ENCODE measurements at regions not wholly inside any gene's neighbourhood (a gene's known extent, or its start where the extent isn't known, plus 50 kb on each side); places are given as distances from the start of the nearest gene placed in this dataset.

DNA sequence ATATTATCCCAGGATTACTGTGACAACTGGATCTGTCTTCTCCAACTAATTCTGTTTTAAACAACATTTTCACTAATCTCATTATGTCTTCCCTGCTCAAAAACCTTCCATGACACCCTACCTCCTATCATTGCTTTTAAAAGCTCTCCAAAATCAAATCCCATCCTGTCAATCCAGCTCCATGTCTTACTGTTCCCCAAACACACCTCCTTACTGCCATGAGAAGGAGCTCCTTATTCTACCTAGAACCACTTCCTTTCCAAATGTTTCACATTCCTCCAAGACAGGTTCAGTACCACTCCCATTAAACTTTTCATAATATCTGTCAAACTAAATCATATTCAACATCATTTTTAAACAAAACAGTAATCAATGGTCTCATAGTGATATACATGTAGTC is 66.9 kb upstream of the WDR17 start:
- ATAC-seq (no peak), DNase-seq (no peak)
- POLR2A ChIA-PET: no interaction called here
- H3K4me3 Mint-ChIP-seq: no peak overlapping the region
- CTCF ChIA-PET: no interaction called here
- H3K27me3 Mint-ChIP-seq (ENCODE audit: low read depth): peaks cover 26% of the 10 kb centered on the region
- peaks cover 4% of the 10 kb centered on the region for H3K4me1 Mint-ChIP-seq (ENCODE audit: low read depth)
- no peak overlapping the region for H3K27ac Mint-ChIP-seq
- H3K9me3 Mint-ChIP-seq (ENCODE audit: insufficient read depth): no peaks in the 10 kb centered on the region
- no peaks in the 10 kb centered on the region for H3K36me3 Mint-ChIP-seq (ENCODE audit: low read depth)

DNA sequence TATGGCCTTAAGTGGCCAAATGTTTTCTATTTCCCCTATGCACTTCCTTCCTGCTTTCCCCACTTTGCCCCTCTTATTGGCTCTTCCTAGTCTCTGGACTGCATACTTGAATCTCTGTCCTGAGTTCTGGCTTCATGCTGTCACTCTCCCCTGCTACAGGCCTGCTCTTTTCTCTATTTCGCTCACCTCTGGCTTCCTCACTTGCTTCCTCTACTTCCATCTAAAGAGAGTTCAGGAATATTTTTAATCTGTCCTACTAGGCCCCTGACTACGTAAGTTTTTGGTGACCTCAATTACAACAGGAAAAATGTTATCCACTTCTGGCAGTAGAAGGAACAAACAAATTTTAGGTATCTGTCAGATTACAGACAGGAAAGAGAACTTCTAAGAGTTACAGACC is 65.7 kb upstream of the WDR17 start:
- POLR2A ChIA-PET: no interaction called here
- CTCF ChIA-PET: no interaction called here
- Mint-ChIP-seq H3K36me3 (ENCODE audit: low read depth) (no peaks in the 10 kb centered on the region), H3K4me3 (no peak overlapping the region), H3K4me1 (ENCODE audit: low read depth) (peaks cover 4% of the 10 kb centered on the region), H3K27me3 (ENCODE audit: low read depth) (peaks cover 24% of the 10 kb centered on the region), H3K9me3 (ENCODE audit: insufficient read depth) (no peaks in the 10 kb centered on the region), H3K27ac (no peak overlapping the region)
- DNase-seq (no peak), ATAC-seq (no peak)

DNA sequence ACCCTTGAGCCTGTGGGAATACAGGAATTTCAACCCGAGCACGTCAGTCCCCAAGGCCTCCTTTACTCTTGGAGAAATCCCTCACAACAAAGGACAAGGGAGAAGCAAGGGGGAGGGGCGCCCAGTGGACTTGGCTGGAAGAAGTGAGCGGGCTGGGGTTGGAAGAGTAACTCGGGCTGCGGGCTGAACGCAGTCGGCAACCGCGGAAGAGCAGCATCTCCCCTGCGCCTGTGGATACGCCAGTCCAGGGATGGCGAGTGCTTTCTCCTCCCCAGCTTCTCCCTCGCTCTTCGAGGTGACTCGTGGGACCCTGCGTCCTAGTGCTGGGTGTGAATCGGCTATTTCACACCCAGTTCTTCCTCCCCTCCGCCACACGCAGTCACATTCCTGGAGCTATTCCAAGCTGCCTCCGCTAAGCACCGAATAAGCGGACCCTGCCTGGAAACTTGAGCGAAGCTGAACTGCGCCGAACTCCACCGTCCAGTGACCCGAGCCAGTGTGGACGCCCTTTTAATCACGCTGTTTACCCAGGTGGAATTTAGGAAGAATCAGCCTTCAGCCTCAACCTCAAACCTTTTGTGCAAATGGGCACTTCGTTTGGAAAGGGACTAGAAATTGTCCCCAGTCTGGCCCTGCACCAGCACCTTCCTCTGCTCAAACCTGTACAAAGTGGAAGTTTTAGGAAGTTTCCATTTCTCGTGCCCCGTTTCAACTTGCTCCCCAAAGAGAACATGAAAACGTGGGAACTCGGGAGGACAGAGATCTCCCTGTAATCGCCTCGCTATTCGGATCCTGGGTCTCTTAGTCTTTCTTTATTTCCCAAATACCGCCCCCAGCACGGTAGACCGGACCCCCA is 64.3 kb upstream of the WDR17 start:
- Mint-ChIP-seq H3K27ac (no peak overlapping the region), H3K27me3 (ENCODE audit: low read depth) (peaks cover 27% of the 10 kb centered on the region), H3K36me3 (ENCODE audit: low read depth) (no peaks in the 10 kb centered on the region), H3K4me1 (ENCODE audit: low read depth) (peaks cover 4% of the 10 kb centered on the region), H3K9me3 (ENCODE audit: insufficient read depth) (no peaks in the 10 kb centered on the region), H3K4me3 (no peak overlapping the region)
- POLR2A ChIA-PET: no interaction called here
- ATAC-seq (no peak), DNase-seq (no peak)
- CTCF ChIA-PET: no interaction called here

DNA sequence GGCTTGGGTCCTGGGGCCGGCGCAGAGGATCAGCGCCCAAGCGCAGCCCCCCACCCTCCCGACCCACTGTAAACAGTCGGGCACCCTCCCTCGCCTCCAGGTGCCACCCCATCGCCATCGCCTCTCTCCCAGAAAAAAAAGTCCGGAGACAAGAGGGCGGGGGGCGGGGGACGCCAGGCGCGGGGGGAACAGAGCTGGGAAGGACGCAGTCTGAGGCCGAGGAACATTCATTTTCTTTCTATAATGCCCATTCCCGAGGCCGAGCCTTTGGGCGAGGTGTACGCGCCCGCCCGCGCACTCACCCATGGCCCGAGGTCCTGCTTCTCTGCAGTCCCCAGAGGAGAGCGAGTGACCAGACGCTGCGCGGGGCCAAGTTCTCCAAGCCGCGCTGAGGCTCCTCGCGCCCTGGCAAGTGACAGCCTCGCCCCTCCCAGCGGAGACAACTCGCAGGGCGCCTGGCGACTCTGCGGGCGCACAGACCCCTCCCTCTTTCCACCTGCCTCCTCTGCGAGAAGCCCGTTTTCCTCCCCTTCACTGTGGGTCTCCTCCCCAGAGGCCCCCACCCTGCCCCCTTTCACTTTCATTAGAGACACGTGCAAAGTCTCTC is 63.5 kb upstream of the WDR17 start:
- Mint-ChIP-seq H3K36me3 (ENCODE audit: low read depth) (no peaks in the 10 kb centered on the region), H3K4me3 (peak overlapping the region; percentile 36), H3K27ac (no peak overlapping the region), H3K4me1 (ENCODE audit: low read depth) (peaks cover 4% of the 10 kb centered on the region), H3K27me3 (ENCODE audit: low read depth) (peaks cover 27% of the 10 kb centered on the region), H3K9me3 (ENCODE audit: insufficient read depth) (no peaks in the 10 kb centered on the region)
- DNase-seq: no peak
- POLR2A ChIA-PET: no interaction called here
- no peak for ATAC-seq
- CTCF ChIA-PET: no interaction called here

DNA sequence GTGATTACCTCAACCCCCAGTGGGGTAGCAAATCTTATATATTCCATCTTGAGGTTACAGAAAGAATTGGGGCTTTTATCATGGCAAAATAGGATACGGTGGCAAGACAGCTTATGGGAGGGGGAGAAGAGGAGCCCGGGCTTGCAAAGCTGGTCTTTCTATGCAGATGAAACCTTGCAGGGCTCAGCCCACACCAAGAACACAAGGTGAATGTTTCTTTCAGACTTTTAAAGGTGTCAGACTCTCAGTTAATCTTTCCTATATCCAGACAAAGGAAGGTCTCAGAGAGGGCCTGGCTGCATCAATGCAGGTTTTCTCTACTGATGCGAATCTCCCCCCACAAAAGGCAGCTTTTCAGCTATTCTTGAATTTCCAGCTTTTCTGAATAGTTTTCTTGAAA is 59.9 kb upstream of the WDR17 start:
- CTCF ChIA-PET: no interaction called here
- no peaks in the 10 kb centered on the region for H3K9me3 Mint-ChIP-seq (ENCODE audit: insufficient read depth)
- H3K4me1 Mint-ChIP-seq (ENCODE audit: low read depth): peaks cover 4% of the 10 kb centered on the region
- H3K4me3 Mint-ChIP-seq: no peak overlapping the region
- POLR2A ChIA-PET: no interaction called here
- H3K27ac Mint-ChIP-seq: no peak overlapping the region
- peaks cover 20% of the 10 kb centered on the region for H3K27me3 Mint-ChIP-seq (ENCODE audit: low read depth)
- no peaks in the 10 kb centered on the region for H3K36me3 Mint-ChIP-seq (ENCODE audit: low read depth)
- DNase-seq (no peak), ATAC-seq (no peak)

DNA sequence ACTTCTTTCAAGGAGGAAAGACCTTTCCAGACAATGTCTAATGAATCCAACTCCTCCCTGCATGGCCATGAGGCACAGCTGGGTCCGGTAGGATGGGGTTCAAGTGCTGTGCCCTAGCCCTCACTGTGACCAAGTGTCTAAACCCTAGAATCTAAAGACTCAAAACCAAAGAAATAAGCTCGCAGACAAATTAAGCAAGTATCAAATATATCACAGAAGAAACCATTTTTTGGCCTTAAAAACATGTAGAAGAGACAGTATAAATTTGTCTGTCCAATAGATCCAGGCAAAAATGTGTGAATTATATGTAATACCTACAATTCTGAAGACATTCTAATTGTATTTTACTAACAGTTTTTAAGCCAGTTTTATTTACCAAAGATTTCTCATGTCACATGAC is 56.4 kb upstream of the WDR17 start:
- POLR2A ChIA-PET: no interaction called here
- H3K9me3 Mint-ChIP-seq (ENCODE audit: insufficient read depth): no peaks in the 10 kb centered on the region
- no peak for DNase-seq
- CTCF ChIA-PET: no interaction called here
- H3K4me1 Mint-ChIP-seq (ENCODE audit: low read depth): peaks cover 4% of the 10 kb centered on the region
- H3K4me3 Mint-ChIP-seq: no peak overlapping the region
- H3K36me3 Mint-ChIP-seq (ENCODE audit: low read depth): no peaks in the 10 kb centered on the region
- peaks cover 2% of the 10 kb centered on the region for H3K27me3 Mint-ChIP-seq (ENCODE audit: low read depth)
- H3K27ac Mint-ChIP-seq: no peak overlapping the region
- no peak for ATAC-seq

DNA sequence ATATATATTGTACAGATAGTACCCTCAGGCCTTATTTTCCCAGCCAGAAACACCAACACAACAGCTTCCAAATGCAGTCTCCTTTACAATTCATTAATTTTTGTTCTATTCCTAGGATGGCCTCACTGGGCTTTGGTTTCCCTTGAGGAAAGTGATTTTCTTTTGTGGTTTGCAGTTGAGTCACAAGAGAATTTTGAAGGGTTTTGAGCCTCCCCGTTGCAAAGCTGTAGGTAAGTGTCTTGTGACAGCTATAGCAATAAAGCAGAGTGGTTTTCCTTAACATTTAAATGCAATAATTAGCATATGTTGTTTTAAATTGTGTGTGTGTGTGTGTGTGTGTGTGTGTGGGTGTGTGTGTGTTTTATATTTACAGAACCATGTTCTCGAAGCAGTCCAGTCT is 54.1 kb upstream of the WDR17 start:
- DNase-seq (no peak), ATAC-seq (no peak)
- H3K4me3 Mint-ChIP-seq: no peak overlapping the region
- H3K27me3 Mint-ChIP-seq (ENCODE audit: low read depth): no peaks in the 10 kb centered on the region
- no peaks in the 10 kb centered on the region for H3K9me3 Mint-ChIP-seq (ENCODE audit: insufficient read depth)
- H3K36me3 Mint-ChIP-seq (ENCODE audit: low read depth): no peaks in the 10 kb centered on the region
- ChIA-PET POLR2A (no interaction called here), CTCF (no interaction called here)
- H3K4me1 Mint-ChIP-seq (ENCODE audit: low read depth): peaks cover 4% of the 10 kb centered on the region
- H3K27ac Mint-ChIP-seq: no peak overlapping the region

DNA sequence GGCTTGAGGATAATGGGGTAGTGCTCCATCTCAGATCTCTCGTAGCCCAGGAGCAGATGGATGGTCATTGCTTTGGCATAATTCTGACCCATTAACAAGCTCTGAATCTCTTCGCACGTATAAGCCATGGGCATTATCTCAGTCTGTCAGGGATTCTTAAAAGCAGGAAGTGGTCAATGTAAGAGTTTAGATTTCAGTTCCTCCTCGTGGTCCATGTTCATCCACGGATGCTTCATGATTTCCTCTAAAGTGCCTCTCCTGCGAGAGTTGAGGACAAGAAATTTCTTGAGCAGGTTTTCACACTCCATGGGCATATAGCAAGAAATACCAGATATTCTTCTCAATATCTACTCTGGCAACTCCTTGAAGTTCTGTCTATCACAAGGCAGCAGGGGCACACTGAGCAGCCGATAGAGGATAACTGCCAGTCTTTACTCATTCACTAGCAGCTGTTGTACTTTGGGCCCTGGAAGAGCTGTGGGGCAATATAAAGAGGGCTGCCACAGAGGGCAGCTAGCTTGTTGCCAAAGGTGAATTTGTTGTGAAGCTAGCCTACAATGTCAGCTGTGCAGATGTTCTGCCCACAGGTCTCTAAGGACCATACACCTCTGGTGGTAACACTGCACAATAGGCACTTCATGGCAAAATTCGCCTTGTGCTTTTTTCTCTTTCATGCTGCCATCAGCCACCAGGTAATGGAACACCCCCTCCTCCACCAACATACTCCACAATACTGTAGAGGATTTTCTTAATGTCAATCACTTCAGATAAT is 52.0 kb upstream of the WDR17 start:
- ChIA-PET POLR2A (no interaction called here), CTCF (no interaction called here)
- H3K27ac Mint-ChIP-seq: no peak overlapping the region
- H3K4me3 Mint-ChIP-seq: no peak overlapping the region
- no peaks in the 10 kb centered on the region for H3K36me3 Mint-ChIP-seq (ENCODE audit: low read depth)
- DNase-seq (no peak), ATAC-seq (no peak)
- no peaks in the 10 kb centered on the region for H3K9me3 Mint-ChIP-seq (ENCODE audit: insufficient read depth)
- H3K27me3 Mint-ChIP-seq (ENCODE audit: low read depth): no peaks in the 10 kb centered on the region
- peaks cover 4% of the 10 kb centered on the region for H3K4me1 Mint-ChIP-seq (ENCODE audit: low read depth)

DNA sequence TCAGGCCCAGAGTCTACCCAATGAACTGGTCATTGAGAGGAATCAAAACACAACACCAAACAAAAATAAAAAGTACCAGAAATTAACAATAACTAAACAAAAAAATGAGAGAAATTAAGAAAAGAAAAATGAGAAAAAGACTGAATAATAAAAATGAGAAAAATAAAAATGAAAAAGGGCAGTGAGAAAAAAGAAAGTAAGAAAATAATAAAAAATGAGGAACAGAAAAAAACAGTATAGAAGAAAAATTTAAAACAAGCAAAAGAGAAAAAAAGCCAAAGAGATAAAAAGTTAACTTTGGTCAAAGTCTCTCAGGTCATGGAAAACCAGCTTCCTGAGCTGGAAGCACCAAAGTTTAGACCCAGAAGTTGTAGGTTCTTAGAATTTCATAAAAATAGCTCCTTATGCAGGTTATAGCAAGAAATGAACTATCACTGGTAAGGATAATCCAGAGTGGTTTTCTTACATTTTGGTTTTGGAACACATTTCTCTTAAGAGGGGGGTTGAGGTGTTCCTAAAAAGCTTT is 51.0 kb upstream of the WDR17 start:
- ChIA-PET POLR2A (no interaction called here), CTCF (no interaction called here)
- ATAC-seq: no peak
- no peaks in the 10 kb centered on the region for H3K27me3 Mint-ChIP-seq (ENCODE audit: low read depth)
- H3K9me3 Mint-ChIP-seq (ENCODE audit: insufficient read depth): no peaks in the 10 kb centered on the region
- no peak overlapping the region for H3K4me3 Mint-ChIP-seq
- no peak for DNase-seq
- no peak overlapping the region for H3K27ac Mint-ChIP-seq
- peaks cover 4% of the 10 kb centered on the region for H3K4me1 Mint-ChIP-seq (ENCODE audit: low read depth)
- no peaks in the 10 kb centered on the region for H3K36me3 Mint-ChIP-seq (ENCODE audit: low read depth)

All from activated CD8-positive, alpha-beta T cell treated with anti-CD3 and anti-CD28 coated beads, Interleukin-2, amount 10 ng/mL, durations not matched to agents 7 days and 5 days (primary cell).